NCI-H82 treated with DMSO at 0.1 percent for 48 hours (cell line): ENCODE measurements at regions not wholly inside any gene's neighbourhood (a gene's known extent, or its start where the extent isn't known, plus 50 kb on each side); places are given as distances from the start of the nearest gene placed in this dataset.

ENCODE experiments used
- DNase-seq: peaks from one replicate; lab custom pipeline; 2025; ENCODE audit not compliant: unreplicated experiment; lab: John Stamatoyannopoulos, UW

DNA sequence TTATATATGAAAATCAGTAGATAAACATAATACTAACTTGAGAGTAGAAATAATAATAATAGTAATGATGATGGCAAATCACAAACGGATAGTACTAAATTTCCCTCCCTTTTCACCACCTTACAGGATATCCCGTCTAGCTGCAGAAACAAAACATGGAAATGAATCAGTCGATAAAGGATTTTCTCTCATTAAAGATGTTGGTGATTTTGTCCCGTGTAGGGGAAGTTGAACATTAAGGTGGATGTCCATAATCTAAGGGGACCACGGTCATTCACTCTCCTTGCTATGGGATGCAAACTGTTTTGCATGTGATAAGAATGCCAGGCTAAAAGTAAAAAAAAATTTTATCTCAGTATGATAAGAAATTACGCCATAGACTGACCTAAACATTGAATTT, 1027.7 kb upstream of the NR2F2 start:
- no peak for DNase-seq

DNA sequence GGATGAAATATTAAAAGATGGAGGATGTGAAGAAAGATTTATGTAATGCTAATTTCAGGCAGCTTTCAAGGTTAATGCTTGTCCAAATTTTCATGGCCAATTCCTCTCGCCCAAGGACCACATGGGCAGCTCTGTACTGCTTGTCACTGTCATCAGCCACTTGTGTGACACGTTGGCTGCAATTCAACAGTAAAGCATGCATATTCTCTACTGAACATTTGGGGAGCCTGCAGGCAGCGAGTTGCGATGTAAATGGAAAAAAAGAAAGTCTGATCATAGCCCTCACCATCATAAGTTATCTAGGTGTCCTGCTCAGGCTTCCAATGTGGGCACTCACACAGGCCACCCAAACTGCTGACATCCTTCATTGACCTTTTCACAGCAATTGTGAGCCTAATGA, 1026.8 kb upstream of the NR2F2 start:
- DNase-seq, result no peak

DNA sequence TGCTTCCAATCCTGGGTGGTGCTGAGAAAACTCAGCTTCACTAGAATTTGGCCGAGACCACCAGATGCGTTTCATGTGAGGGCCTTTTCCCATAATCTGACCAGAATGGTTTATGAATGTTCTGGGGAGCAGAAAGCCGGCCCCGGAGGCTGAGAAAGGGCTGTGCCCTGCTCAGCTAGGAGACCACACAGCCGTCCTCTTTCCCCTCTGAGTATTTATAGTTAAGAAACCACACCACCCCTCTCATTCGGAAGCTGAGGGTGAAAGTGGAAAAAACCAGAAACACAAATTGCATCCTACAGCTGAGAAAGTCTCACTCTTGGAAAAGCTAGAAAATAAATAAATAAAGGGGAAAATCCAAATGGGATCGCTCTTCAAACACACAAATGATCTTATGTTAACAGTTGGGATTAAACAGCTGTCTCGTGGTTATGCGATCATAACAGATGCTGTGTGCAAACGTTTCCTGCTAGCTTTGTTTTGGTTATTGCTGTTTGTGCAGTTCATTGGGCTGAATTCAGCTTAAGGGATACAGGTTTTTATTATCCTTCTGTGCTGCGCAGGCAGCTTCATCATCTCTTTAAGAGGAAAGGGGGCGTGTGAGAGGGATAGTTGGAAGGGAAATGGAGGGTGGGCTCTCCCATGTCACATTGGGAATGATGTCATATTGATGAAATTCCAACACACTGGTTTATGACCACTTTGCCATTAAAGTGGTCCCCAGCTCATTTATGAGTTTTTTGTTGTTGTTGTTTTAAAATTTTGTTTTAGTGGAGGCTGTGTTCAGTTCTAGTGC, 1026.2 kb upstream of the NR2F2 start:
- DNase-seq, result no peak

DNA sequence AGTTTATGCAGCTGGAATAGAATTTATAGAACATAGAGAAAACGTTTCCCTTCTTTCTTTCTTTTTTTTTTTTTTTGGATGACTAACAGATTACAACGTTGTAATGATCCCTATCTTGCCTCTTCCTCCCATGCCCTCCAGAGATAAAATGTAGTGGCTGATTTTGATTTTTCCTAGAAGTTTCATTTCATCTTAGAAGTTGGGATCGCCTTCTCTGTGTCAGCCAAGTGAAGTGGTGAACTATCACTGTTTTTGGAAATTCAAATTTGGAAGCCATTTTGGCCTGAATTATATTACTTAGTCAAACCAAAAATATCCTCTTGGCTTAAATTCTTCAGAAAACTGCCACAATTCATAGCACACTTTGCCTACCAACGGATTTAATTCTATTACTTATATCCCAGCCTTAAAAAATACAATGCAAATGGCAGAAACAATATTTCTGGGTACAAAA, 1025.5 kb upstream of the NR2F2 start:
- DNase-seq, result no peak

DNA sequence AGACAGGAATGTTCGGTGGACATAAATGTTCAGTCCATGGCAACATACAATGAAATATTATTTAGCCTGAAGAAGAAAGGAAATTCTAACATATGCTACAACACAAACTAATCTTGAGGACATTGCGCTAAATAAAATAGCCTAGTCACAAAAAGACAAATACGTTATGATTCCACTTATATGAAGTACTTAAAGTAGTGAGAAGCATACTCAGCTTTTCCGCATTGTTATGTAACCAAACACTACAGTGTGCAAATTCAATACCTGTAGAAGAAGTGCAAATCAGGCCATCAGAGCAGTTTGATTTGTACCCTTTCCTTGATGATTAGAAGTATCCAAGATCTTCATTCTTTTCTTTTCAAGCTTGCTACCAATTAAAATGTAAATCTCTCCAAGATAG, 1023.4 kb upstream of the NR2F2 start:
- no peak for DNase-seq

DNA sequence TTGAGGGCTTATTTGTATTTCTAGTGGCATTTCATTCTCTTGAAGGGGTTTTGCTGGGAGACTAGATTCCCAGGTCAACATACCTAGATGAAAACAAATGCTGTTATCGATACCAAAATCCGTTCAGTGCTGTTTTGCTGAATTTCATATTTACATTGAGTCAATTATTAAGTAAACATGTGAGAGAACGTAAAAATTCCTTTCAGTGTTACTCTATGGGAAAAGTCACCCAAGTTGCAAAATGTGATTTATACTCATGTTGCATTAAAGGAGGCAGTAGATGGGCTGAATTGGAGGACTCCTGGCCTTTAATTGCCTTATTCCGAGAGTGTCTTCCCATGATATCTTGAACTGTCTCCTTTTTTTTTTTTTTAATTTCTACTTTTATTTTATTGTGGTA, 1011.3 kb upstream of the NR2F2 start:
- no peak for DNase-seq

DNA sequence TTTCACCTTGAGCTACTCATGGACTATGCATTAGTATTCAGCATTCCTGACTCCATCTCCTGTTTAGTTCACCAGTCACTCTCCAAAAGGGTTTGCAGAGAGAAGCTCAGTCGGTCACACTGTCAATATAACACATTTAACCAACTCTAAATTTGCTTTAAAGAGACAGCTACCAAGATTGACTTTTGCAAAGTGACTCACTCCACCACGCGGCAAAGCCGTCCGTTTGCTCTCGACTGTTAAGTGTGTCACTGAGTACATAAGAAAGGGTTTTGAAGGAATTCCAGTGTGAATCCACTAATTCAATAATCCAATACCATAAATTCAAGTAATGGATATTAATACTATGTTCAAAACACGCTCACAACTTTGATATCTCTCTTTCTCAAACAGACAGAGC, 1006.7 kb upstream of the NR2F2 start:
- DNase-seq, result no peak

DNA sequence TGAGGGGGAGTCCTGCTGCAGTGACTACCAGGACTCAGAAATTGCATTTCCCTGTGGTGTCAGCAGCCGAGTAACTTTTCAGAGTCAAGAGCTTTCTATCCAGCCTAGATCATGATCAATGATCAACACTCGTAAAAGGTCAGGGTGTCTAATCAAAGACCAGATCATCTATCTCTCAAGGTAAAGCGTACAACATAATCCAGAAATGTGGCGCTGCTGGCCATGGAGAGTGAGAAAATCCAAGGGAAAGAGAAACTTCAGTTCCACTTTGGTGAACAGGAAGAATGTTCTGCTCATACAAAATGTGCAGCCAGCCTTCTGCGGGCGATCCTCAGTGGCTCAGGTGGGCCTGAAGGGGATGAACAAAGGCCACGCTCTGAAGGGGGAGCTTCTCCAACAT, 1005.8 kb upstream of the NR2F2 start:
- no peak for DNase-seq

DNA sequence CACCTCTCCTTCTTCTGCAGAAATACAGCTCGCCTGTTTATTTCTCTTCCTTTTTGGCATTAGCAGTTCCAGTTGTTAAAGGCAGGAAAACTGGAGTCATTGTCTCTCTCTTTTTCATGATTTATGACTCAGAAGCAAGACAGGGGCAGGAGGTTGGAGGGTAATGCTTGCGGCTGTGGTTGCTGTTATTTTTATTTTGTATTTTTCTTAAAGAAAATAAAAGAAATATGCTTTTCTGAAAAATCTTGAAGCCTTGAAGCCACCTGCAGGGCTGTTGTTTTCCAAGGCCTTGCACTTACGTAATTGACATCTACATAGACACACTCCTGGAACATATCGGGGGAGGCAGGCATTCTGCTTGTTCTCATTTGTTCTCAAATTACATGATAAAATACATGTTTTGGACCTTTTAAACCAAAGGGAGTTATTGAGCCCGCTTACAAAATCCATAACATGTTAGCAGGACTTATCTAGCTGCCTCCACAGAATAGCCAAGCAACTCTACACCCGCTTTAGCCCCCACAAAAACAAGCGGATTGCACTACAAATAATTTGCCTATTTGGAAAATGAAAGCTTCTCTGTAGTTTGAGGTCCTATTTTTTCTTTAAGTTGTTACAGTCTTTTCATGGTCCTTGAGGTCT, 1004.6 kb upstream of the NR2F2 start:
- no peak for DNase-seq

DNA sequence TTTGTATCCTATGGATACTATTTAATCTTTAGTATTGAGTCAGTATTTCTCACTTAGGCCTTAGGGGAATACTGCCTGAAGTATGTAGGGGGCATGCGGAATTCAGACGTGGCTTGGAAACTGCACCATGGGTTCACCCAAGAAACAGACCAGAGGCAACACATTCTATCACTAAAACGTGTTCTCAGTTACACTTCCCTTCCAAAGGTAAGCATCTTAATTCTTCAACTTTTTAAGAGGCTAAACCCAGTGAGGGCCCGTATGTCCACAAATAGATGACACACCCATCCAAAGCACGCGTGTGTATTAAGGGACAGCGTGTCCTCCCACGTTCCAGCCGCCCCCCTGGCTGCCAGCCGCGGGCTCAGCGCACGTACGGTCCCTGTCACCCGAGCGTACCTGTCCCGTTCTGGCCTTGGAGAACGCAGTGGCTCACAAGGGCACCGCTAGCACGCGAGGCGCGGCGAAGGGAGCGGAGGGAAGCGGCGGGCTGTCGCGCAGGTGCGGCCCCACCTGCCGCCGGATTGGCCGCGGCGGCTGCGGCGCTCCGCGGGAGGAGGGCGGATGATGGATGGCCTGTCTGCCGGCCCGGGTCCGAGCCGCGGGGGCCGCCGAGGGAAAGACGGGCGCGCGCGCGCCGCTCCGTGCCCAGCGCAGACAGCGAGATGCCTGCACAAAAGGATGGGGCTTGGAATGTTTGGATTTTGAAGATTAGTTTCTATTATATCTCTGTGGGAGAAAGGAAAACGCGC, 1003.9 kb upstream of the NR2F2 start:
- DNase-seq, result no peak

DNA sequence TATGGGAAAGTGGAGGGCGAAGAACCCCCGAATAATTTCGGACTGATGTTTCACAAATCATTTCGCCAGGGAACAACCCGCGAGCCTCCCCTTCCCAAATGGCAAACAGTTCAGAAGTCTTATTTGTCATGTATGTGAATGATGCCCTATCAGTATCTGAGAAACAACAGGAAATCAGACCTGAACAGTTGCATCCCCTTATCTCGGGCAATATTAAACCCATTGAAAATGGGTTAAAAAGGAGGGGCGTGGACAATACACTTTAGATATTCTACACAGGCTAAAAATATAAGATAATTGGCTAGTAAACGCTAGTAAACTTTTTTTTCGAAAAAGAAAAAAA, 1003.3 kb upstream of the NR2F2 start:
- no peak for DNase-seq

DNA sequence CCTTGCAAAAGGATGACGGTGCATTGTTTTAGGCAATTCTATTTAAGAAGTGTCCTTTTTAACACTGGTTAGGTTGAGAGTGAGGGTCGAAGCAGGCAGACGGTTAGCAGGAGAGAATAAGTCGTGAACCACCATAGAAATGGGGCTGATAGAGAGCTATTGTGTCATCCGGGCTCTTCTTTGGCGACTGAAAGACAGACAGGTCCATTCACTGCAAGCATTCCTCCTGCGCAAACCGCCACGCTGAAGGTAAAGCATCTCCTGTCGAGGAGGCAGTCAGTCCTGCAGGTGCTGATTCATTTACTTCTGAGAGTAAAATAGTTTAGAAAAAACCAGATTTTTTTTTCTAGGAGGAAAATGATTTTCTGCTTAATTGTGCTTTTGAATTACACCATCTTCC, 1002.8 kb upstream of the NR2F2 start:
- no peak for DNase-seq

DNA sequence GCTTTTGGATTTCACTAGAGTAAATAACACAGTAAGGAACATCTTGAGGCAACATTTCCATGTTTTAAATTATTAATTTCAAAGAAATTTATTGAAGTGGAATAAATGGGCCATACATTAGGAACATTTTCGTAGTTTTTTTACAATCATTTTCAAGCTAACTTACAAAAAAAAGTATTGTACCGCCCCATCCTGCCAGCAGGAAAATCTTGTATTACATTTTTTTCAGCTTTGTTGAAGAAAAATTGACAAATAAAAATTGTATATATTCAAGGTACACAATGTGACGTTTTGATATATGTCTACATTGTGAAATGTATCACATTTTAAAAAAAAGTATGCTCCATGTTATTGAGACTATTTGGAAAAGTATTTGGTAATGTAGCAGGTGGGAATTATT, 1001.9 kb upstream of the NR2F2 start:
- no peak for DNase-seq

DNA sequence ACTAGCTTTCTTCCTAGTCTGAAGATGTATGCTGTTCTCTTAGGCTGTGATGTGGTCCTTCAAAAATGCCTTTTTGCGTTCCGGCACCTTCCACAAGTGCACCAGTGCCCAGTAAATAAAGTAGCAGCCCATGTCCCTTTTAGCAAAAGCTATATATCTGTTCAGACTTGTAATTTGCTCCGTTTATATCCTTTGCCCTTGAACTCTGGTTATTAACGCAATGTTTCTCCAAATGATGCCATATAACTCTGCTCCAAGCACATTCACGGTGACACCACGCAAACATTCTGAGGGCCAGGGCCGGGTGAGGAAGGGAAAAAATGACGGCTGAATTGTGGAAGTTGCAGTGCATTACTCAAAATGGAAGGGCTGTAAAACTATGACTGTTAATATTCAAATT, 1001.1 kb upstream of the NR2F2 start:
- no peak for DNase-seq

DNA sequence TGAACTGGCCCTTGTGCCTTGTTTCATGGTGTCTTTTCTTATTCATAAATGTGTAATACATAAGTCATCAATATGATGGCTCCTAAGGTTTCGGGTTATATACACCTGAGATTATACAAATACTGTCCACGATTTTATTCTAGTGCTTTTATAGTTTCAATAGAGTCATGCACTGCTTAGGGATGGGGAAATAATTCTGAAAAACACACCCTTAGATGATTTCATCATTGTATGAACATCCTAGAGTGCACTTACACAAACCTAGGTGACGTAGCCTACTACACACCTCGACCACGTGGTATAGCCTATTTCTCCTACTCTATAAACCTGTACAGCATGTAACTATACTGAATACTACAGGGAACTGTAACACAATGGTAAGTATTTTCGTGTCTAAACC, 988.8 kb upstream of the NR2F2 start:
- no peak for DNase-seq

DNA sequence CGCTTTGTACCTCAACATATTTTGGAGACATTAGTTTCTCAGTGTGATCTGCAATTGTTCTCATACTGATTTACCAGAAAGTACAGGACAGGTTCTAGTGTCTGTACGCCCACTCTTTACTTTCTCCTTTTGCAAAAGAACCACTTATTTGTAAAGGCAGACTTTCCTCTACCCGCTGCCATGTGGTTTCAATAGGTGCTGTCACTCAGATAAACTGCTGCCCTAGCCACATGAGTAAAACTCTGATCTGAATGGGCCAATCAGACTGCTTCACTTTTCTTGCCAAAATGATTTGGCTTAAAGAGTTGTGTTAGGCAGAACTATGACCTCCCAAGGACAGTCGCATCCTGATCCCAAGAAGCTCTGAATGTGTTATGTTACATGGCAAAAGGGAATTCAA, 984.6 kb upstream of the NR2F2 start:
- DNase-seq, result no peak

DNA sequence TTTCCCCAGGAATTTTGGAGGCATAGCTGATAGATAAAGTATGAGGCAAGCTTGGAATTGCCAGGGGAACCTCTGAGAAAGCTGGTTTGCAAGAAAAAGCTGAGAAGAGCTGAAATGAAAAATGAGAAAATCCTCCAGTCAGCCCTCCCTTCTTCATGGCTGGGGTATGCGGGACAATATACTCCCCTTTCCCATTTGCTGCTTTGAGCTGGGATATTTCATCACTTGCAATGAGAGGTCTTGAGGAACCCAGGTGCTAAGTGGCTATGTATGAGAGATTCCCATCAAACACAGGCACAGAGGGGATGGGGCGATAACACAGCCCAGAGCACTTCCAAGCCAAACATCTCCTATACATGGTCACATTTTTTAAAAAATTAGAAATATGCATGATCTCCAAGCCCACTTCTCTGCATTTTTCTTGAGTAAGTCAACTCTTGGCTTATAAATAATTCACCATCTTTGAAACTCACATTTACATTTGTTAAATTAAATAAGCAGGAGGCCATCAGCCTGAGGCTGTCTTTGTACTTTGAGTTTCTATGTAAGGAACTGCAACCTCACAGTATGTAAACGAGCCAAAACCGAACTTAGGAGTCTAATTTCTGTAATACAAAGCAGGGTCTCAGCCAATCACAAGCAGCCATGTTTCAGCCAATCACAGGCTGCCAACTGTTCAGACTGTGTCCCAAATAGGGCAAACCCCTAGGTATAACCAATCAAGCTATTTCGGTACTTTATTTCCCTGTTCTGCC, 983.6 kb upstream of the NR2F2 start:
- DNase-seq, result no peak

DNA sequence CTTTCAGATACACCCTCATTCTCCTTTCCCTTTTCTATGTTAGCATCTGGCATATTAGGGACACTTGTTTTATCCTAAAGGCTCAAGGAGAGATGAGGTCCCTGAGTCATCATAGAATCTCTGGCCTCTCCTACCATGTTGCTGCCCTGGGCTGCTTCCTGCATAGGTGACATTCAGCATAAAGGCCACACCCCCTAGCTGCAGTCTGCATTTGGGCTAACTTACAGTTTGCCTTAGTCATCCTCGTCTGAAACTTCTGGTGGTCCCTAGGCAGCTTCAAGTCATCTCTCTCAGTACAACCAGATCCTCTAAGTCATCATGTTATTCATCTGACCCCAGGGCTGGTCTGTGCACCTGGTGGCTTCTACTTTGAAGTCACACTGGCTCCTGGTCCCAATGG, 982.7 kb upstream of the NR2F2 start:
- no peak for DNase-seq

DNA sequence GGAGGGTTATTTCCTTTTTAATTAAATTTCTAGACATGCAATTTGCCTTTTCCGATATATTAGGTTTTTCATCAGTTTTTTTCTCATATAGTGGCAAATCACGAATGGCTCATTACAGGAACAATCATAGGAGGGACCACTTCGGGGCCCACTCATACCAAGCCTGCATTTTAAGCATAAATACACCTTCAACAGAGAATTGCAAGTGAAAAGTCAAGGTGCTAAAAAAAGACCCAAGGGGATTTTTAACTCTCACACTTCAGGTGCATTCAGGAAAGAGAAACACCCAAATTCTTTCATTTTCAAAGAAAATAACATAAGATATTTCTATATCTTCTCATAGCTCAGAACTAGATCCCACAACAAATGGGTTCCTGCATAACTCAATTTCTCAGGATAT, 979.6 kb upstream of the NR2F2 start:
- no peak for DNase-seq

DNA sequence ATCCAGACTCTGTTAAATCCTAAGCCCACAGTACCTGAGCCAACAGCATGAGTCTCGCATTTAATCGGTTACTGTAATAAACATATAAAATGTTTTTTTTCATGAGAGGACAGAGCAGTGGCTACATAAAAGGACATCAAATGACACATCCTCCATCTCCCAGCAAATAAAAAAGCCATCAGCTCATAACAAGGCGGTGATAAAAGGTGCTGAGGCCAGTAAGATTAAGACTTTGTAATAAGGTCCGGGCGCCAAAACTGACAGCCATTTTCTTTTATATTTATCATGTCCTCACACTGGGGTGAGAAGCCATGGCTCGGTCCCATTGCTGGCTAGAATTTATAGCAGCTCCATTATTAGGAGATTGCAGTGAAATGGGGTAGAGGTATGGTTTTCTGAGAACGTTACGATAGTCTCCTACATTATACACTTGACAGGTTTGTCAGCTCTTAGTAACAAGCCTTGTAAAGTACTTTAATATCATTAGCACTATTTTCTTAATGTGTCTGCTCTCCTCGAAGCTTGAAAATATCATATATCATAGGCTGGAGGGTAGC, 977.8 kb upstream of the NR2F2 start:
- no peak for DNase-seq

DNA sequence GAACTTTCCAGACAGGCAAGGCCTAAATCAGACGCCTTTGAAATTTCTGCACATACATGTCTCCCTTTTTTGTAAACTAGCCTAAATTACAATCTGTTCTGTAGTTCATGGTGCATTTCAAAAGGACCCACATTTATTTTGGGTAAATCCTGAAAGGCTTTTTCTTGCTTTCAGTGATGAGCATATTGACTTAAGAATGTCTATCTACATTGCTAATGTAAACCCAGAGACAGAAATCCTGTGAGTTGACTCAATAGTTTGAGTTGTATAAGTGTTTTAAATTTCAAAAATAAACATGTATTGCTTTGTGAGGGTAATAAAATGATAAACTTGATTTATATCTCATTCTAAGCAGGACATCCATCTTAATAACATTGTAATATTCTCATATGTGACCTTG, 977.0 kb upstream of the NR2F2 start:
- DNase-seq, result no peak
